PC-9 (cell line): ENCODE measurements at regions not wholly inside any gene's neighbourhood (a gene's known extent, or its start where the extent isn't known, plus 50 kb on each side); places are given as distances from the start of the nearest gene placed in this dataset.

Experiments used
- CTCF ChIP-seq: fragments of 200-600 bp; sonication (generic); conservative IDR thresholded peaks from 2 replicates; pipeline ENCODE4 v1.6.1; 2017; ENCODE audit warnings: mixed run types, antibody characterized with exemption, mild to moderate bottlenecking, moderate library complexity
- EZH2 ChIP-seq: fragments of 200-600 bp; sonication (generic); IDR thresholded peaks from 2 replicates; pipeline ENCODE4 v1.8.0; 2017; ENCODE audit warnings: antibody characterized with exemption, low read depth

DNA sequence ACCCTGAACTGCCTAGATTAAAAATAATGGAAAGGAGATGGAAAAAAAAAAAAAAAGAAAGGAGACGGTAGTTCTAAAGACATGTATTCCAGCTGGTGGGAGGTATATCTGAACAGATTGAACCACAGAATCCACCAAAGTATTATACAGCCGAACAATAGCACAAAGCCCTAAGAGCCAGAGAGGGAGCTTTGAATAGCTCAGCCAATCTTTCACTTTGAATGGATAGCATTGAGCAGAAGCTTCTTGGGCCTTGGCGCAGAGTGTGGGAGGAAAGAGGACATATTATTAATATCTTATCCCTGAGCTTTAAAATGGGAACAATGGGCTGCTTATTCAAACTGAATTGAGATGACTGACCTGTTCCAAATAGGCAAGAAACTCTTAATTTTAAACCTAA, 147.8 kb upstream of the PAQR3 start:
- TF ChIP-seq CTCF (no peak), EZH2 (no peak)
